ENCODE measurements at regions not wholly inside any gene's neighbourhood (a gene's known extent, or its start where the extent isn't known, plus 50 kb on each side); places are given as distances from the start of the nearest gene placed in this dataset.

DNA sequence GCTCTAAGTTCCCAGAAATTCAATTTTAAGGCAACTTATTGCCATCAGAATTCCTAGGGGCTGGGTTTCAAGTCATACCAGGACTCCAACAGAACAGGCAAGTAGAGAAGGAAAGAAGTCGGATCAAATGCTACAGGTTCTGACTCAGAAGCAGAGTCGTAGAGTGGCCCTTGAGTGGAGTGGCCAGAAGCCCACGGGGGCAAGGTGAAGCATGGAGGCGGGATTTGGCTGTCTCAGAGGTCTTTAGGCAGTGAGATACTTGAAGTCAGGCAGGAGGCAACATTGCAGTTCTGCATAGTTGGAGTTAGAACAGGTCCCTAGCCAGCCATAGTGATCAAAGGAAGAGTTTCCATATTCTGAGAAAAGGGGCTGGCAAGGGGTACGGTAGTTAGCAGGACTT, 111.6 kb downstream of the NHLRC3 start:
- no peak for DNase-seq (ENCODE audit: low read depth)
- in situ Hi-C loops (cut with HindIII; ENCODE audit: low pct_unique_long_range_greater_than_20kb, low sequenced_read_pairs), result no loop called here

GRCh38 chr13:39154041-39154440, 115.8 kb downstream of the NHLRC3 start:
- no peak for DNase-seq (ENCODE audit: low read depth)
- in situ Hi-C loops (cut with HindIII; ENCODE audit: low pct_unique_long_range_greater_than_20kb, low sequenced_read_pairs), result no loop called here

DNA sequence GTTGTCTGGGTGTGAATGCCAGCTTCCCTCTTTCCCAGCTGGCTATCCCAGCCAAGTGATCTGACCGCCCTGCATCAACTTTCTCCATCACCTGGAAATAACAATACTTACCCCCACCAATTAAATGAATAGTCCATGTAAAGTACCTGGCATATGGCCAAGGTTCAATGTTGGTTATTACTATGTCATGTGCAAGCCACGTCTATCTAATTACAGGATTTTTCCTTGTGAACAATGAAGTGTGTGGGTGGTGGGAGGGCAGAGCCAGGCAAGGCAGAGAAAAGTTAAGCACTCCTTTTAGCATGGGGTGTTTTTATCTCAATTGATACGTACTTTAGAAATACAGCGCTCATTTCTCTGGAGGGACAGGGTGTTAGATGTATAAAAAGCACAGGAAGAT, 121.1 kb downstream of the NHLRC3 start:
- in situ Hi-C loops (cut with HindIII; ENCODE audit: low pct_unique_long_range_greater_than_20kb, low sequenced_read_pairs), result no loop called here
- DNase-seq (ENCODE audit: low read depth), result no peak

DNA sequence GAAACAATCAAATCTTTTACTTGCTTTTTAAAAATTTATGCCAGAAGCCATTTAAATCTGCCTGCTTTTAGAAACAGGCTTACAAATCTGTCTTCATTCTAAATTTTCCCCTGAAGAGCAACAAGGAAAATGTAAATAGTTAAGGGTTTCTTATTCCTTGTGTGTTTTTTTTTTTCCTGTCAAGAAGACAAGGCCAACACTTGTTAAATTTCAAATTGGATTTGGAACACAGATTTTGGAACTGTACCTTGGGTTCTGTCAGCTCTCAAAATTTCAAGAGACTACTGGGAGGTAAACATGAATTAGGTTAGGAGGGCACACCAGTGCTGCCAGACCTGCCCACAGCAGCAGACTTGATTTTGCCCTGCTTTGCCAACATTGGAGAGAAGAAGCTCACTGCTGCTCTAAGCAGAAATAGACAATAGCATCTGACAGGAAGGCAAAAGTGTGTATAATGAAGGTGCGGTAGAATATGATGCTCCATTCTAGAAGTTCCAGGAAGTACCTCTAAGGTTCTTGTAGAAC, 121.7 kb downstream of the NHLRC3 start:
- in situ Hi-C loops (cut with HindIII; ENCODE audit: low pct_unique_long_range_greater_than_20kb, low sequenced_read_pairs), result no loop called here
- DNase-seq (ENCODE audit: low read depth), result no peak

GRCh38 chr13:39167018-39167417, 128.8 kb downstream of the NHLRC3 start:
- no peak for DNase-seq (ENCODE audit: low read depth)
- in situ Hi-C loops (cut with HindIII; ENCODE audit: low pct_unique_long_range_greater_than_20kb, low sequenced_read_pairs), result no loop called here

GRCh38 chr13:39170711-39171110, 132.5 kb downstream of the NHLRC3 start:
- in situ Hi-C loops (cut with HindIII; ENCODE audit: low pct_unique_long_range_greater_than_20kb, low sequenced_read_pairs), result no loop called here
- no peak for DNase-seq (ENCODE audit: low read depth)

DNA sequence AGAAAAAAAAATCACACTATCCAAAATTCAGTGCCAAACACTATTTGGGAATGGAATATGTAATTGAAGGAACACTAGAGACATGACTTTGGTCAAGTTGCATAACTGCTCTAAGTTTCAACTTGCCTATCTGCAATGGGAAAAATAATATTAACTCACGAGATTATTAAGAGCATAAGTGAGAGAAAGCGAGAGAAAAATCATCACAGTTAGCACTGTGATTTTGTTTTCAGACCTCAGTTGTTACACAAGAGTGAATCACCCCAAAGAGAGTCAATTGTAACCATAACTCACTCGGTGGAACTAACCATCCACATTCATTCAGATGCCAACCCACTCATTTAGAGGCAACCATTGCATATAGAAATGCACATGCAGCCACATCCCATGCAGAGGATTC, 147.1 kb downstream of the NHLRC3 start:
- DNase-seq (ENCODE audit: low read depth), result no peak
- in situ Hi-C loops (cut with HindIII; ENCODE audit: low pct_unique_long_range_greater_than_20kb, low sequenced_read_pairs), result no loop called here

DNA sequence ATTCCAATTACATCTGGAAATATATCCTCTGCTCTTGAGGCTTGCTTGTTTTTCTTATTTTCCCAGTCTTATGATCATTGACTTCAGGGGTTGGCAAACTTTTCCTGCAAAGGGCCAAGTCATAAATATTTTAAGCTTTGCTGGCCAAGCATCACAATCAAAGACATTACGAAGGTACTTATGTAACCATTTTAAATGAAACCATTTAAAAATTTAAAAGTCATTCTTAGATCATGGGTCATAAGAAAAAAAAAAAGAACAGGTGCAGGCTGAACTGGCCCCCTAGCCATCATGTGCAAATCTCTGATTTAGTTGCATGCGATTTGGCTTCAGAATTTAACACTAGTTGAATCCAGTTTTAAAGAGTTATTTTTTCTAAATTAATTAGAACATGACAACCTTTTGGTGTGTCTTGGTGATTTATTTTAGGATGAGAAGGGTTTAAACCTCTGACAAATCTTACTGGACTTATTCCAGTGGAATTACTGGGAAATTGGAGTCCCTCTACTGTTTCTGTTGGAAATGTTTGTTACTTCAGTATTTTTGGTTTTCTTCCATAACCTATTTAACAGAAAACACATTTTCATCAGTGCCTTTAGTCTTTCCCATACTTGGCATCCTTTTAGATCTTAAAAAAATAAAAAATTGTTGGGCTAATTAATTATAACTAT, 148.1 kb downstream of the NHLRC3 start:
- in situ Hi-C loops (cut with HindIII; ENCODE audit: low pct_unique_long_range_greater_than_20kb, low sequenced_read_pairs), result no loop called here
- DNase-seq (ENCODE audit: low read depth), result no peak

- in situ Hi-C loops (cut with HindIII; ENCODE audit: low pct_unique_long_range_greater_than_20kb, low sequenced_read_pairs), result no loop called here
- no peak for DNase-seq (ENCODE audit: low read depth)
Observed at GRCh38 chr13:39189778-39190177, 151.5 kb downstream of the NHLRC3 start.

- in situ Hi-C loops (cut with HindIII; ENCODE audit: low pct_unique_long_range_greater_than_20kb, low sequenced_read_pairs), result no loop called here
- no peak for DNase-seq (ENCODE audit: low read depth)
Observed at GRCh38 chr13:39196965-39197646, 158.8 kb downstream of the NHLRC3 start.

DNA sequence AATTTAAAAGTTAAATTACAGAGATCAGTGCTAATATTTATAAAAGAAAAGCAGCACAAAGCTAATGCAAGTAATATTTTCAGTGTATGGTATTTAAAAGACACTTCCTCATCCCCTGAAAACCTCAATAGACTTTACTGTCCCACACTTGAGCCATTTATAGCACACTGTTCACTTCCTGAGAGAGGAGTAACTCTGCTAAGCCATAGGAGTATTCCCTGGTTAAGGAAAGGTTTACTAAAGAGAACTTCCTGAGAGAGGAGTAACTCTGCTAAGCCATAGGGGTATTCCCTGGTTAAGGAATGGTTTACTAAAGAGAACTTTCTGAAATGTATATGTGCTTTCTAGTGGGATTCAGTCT, 159.4 kb downstream of the NHLRC3 start:
- in situ Hi-C loops (cut with HindIII; ENCODE audit: low pct_unique_long_range_greater_than_20kb, low sequenced_read_pairs), result no loop called here
- DNase-seq (ENCODE audit: low read depth), result no peak

- DNase-seq (ENCODE audit: low read depth), result no peak
- in situ Hi-C loops (cut with HindIII; ENCODE audit: low pct_unique_long_range_greater_than_20kb, low sequenced_read_pairs), result no loop called here
Observed at GRCh38 chr13:39200249-39200910, 162.1 kb downstream of the NHLRC3 start.

GRCh38 chr13:39201180-39201579, 162.9 kb downstream of the NHLRC3 start:
- no peak for DNase-seq (ENCODE audit: low read depth)
- in situ Hi-C loops (cut with HindIII; ENCODE audit: low pct_unique_long_range_greater_than_20kb, low sequenced_read_pairs), result no loop called here

- DNase-seq (ENCODE audit: low read depth), result no peak
- in situ Hi-C loops (cut with HindIII; ENCODE audit: low pct_unique_long_range_greater_than_20kb, low sequenced_read_pairs), result no loop called here
Observed at GRCh38 chr13:39202746-39203145, 164.5 kb downstream of the NHLRC3 start.

- in situ Hi-C loops (cut with HindIII; ENCODE audit: low pct_unique_long_range_greater_than_20kb, low sequenced_read_pairs), result no loop called here
- DNase-seq (ENCODE audit: low read depth), result no peak
Observed at GRCh38 chr13:39208636-39209035, 170.4 kb downstream of the NHLRC3 start.

GRCh38 chr13:39209731-39210531, 171.7 kb downstream of the NHLRC3 start:
- no peak for DNase-seq (ENCODE audit: low read depth)
- in situ Hi-C loops (cut with HindIII; ENCODE audit: low pct_unique_long_range_greater_than_20kb, low sequenced_read_pairs), result no loop called here

DNA sequence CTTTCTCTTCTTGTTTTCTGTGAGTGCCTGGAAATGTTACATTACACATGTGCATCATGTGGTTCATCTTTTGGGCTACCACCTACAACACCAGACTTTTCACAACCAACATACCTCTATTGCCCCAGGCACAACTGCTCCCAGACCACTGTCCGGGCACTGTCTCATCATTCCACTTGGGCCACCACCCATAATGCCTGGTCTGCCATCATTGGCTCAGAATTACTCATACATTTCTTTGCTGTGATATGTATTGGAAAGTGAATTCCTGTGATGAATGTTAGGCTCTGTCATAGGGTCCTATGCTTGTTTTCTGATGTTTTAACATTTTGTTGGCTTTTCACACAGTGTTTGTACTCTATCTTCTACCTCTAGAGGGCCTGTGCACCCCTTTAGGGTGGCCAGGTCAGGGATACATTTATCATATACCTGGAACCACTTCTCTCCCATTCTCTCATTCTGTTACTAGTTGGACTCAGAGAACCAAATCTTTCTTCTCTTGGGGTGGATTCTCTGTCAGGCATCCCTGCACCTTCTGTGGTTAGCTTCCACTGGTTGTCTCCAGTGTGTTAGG, 172.8 kb downstream of the NHLRC3 start:
- no peak for DNase-seq (ENCODE audit: low read depth)
- in situ Hi-C loops (cut with HindIII; ENCODE audit: low pct_unique_long_range_greater_than_20kb, low sequenced_read_pairs), result no loop called here

- no peak for DNase-seq (ENCODE audit: low read depth)
- in situ Hi-C loops (cut with HindIII; ENCODE audit: low pct_unique_long_range_greater_than_20kb, low sequenced_read_pairs), result no loop called here
Observed at GRCh38 chr13:39215971-39216370, 177.7 kb downstream of the NHLRC3 start.

Data from Caki2 (cell line).